Kidney (tissue), 13 donors: ENCODE measurements at regions not wholly inside any gene's neighbourhood (a gene's known extent, or its start where the extent isn't known, plus 50 kb on each side); places are given as distances from the start of the nearest gene placed in this dataset.

Source experiments
- DNase-seq, 5 donors: peaks; one replicate each; pipeline ENCODE4 v3.0.0-alpha.2; 2013 to 2020
- FAIRE-seq: peaks from 2 replicates; lab custom pipeline; 2012; peaks lifted over from hg19 to GRCh38; lab: Jason Lieb, UNC
- H3K27ac ChIP-seq, 2 donors: one replicate each; pipeline ENCODE4 v1.7.0; 2013; ENCODE audit warnings: low read depth in 2 of 2, low read length in 2 of 2, inconsistent platforms in 1 of 2
- H3K27me3 ChIP-seq: one replicate; pipeline ENCODE4 v1.7.1; 2013; ENCODE audit warnings: low read length, inconsistent platforms; ENCODE audit not compliant: control insufficient read depth, insufficient read depth
- H3K36me3 ChIP-seq, 3 donors: one replicate each; pipeline versions ENCODE4 v1.7.0 to v1.7.1; 2013; ENCODE audit warnings: low read length in 3 of 3, control low read depth in 1 of 3, inconsistent platforms in 1 of 3; ENCODE audit not compliant: insufficient read depth in 3 of 3, control insufficient read depth in 2 of 3
- H3K4me1 ChIP-seq, 3 donors: one replicate each; pipeline versions ENCODE4 v1.7.0 to v1.7.1; 2013; ENCODE audit warnings: low read length in 3 of 3, inconsistent platforms in 1 of 3, low read depth in 1 of 3; ENCODE audit not compliant: control insufficient read depth in 2 of 3, insufficient read depth in 2 of 3
- H3K4me3 ChIP-seq, 3 donors: one replicate each; pipeline versions ENCODE4 v1.7.0 to v1.8.1; 2013; ENCODE audit warnings: low read length in 3 of 3, control low read depth in 1 of 3, inconsistent platforms in 1 of 3
- H3K9ac ChIP-seq, 3 donors: one replicate each; pipeline versions ENCODE4 v1.7.0 to v1.7.1; 2013; ENCODE audit warnings: low read length in 3 of 3, control low read depth in 1 of 3, inconsistent platforms in 1 of 3
- H3K9me3 ChIP-seq, 3 donors: one replicate each; pipeline versions ENCODE4 v1.7.0 to v1.7.1; 2013; ENCODE audit warnings: low read length in 3 of 3, control low read depth in 1 of 3, inconsistent platforms in 1 of 3; ENCODE audit not compliant: control insufficient read depth in 2 of 3, insufficient read depth in 1 of 3
- CTCF ChIP-seq: IDR thresholded peaks from 3 replicates; pipeline ENCODE4 v1.5.1; 2012; ENCODE audit warnings: mild to moderate bottlenecking, moderate library complexity, borderline replicate concordance; ENCODE audit not compliant: insufficient read depth; ENCODE audit errors: extremely low read depth
- intact Hi-C: fragments of 100-400 bp; cut with DNase I; formaldehyde crosslinking; loops from one replicate; pipeline ENCODE4 v1.11.1; 2022
- donor health status: control.
- donor health status: control.
- donor health status: control.
- donor health status: control.
- donor health status: control.
- donor health status: DM: yes; HTN: yes; CAD: no.
- donor health status: Normal renal cell carcinoma (clear cell type).

DNA sequence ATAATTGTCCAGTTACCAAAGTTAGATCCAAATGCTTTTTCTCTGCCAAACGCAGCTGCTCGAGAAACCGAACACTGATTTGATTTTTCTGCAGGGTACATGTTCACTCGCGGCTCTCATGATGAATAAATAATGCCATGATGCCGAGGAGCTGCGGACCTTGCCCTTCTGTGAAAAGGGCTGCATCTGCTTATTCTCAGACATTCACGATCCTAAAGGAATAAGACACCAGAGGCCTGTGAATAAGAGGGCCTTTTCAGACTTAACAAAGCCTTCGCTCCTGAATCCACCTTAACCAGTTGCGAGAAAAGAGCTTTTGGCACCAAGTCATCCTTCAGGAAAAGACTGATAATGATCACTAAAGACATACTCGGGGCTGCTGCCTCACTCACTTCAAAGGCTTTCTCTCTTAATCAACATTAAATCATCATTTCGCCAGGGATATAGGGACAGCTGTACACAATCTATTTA is 147.5 kb downstream of the FBXO8 start:
- intact Hi-C loops, result no loop called here
- H3K4me3 ChIP-seq, result no peak overlapping the region
- no peaks in the 10 kb centered on the region for H3K9me3 ChIP-seq
- H3K9ac ChIP-seq, result no peak overlapping the region
- no peak for FAIRE-seq
- H3K4me1 ChIP-seq, result no peaks in the 10 kb centered on the region
- no peak for TF ChIP-seq CTCF
- no peaks in the 10 kb centered on the region for H3K27me3 ChIP-seq
- peak in 2 of 5 donors; percentile 10 to 48 for DNase-seq
- no peak overlapping the region for H3K27ac ChIP-seq
- no peaks in the 10 kb centered on the region for H3K36me3 ChIP-seq

DNA sequence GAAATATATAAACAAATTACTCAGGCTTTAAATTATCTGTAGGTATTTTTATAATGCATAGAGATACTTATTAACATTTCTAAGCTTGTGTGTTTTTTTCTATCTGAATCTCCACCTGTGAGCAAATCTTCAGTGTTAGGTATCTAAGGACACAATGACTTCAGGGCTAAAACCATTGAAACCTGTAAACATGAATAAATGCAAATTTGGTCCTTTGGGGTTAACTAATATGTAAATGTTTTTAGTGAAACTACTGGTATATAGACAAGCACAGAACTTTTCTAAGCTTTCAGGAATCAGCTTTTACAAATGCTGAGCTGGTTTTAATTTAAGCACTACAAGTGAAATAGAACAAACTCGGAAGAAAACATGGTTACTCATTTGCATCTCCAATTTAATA is 147.9 kb downstream of the FBXO8 start:
- DNase-seq, result no peak
- intact Hi-C loops, result no loop called here
- no peak for FAIRE-seq
- Histone ChIP-seq H3K27me3 (no peaks in the 10 kb centered on the region), H3K4me3 (no peak overlapping the region), H3K27ac (no peak overlapping the region), H3K9ac (no peak overlapping the region), H3K9me3 (no peaks in the 10 kb centered on the region), H3K36me3 (no peaks in the 10 kb centered on the region), H3K4me1 (no peaks in the 10 kb centered on the region)
- no peak for TF ChIP-seq CTCF

DNA sequence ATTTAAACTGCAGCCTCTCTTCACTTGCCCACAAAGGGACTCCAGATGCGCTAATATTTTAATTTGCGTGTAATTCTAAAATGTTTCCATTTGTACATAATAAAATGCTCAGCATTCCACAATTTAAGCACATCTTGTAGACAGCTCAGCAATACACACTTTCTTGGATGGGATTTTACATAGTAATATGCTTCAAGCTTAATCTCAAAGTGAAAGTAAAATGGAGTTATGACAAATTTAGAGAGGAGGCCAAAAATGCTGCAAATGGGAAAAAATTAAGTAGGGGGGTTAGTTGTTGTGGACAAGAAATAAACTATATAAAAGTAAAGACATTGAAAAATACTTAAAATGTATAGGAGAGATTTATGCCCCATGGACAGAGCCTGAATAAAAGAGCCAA is 149.1 kb downstream of the FBXO8 start:
- H3K27me3 ChIP-seq, result no peaks in the 10 kb centered on the region
- FAIRE-seq, result no peak
- H3K4me1 ChIP-seq, result no peaks in the 10 kb centered on the region
- no peak overlapping the region for H3K4me3 ChIP-seq
- H3K9me3 ChIP-seq, result no peaks in the 10 kb centered on the region
- DNase-seq, result no peak
- intact Hi-C loops, result no loop called here
- no peak for TF ChIP-seq CTCF
- H3K9ac ChIP-seq, result no peak overlapping the region
- no peak overlapping the region for H3K27ac ChIP-seq
- H3K36me3 ChIP-seq, result no peaks in the 10 kb centered on the region

DNA sequence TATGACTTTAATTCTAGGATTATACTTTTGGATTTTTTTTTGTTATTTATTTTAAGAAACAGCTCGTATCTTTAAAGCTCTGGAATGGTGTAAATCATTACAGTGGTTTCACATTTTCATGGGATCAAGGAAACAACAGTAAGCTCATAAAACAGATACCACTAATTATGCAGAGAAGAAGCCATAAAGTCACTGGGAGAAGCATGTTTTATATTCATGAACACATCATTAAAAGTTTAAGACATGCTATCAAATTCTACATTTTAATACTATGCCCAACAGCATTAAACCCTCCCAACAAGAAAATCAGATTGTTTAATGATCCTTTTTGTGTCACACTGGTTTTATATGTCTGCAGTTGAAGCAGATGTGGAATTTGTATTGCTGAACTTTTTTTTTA is 149.9 kb downstream of the FBXO8 start:
- no peaks in the 10 kb centered on the region for H3K27me3 ChIP-seq
- no peak for TF ChIP-seq CTCF
- H3K36me3 ChIP-seq, result no peaks in the 10 kb centered on the region
- no peak overlapping the region for H3K4me3 ChIP-seq
- DNase-seq (no peak), FAIRE-seq (no peak)
- no peaks in the 10 kb centered on the region for H3K4me1 ChIP-seq
- H3K9me3 ChIP-seq, result no peaks in the 10 kb centered on the region
- intact Hi-C loops, result no loop called here
- no peak overlapping the region for H3K27ac ChIP-seq
- no peak overlapping the region for H3K9ac ChIP-seq
